GM12892 (cell line): ENCODE measurements at regions not wholly inside any gene's neighbourhood (a gene's known extent, or its start where the extent isn't known, plus 50 kb on each side); places are given as distances from the start of the nearest gene placed in this dataset.

Source experiments
- DNase-seq: peaks from one replicate; pipeline ENCODE4 v3.0.0; 2011; ENCODE audit not compliant: insufficient read length
- FAIRE-seq: peaks from 2 replicates; lab custom pipeline; 2011; peaks lifted over from hg19 to GRCh38; lab: Jason Lieb, UNC
- POLR2A ChIP-seq: IDR thresholded peaks from 2 replicates; pipeline ENCODE4 v1.6.1; 2011; ENCODE audit warnings: low read depth, low read length, control low read depth
- POLR2AphosphoS5 ChIP-seq: IDR thresholded peaks from 2 replicates; pipeline ENCODE4 v1.6.1; 2011; ENCODE audit warnings: low read depth, low read length, control low read depth
- TAF1 ChIP-seq: IDR thresholded peaks from 2 replicates; pipeline ENCODE4 v1.6.1; 2011; ENCODE audit warnings: low read depth, mild to moderate bottlenecking, control low read depth, low read length, borderline replicate concordance

GRCh38 chr7:18179093-18179492 lies 151.4 kb upstream of the PRPS1L1 start:
- FAIRE-seq (peak; percentile 30), DNase-seq (no peak)
- TF ChIP-seq TAF1 (no peak), POLR2AphosphoS5 (no peak), POLR2A (no peak)

- TF ChIP-seq POLR2A (no peak), TAF1 (no peak), POLR2AphosphoS5 (no peak)
- FAIRE-seq: no peak
- DNase-seq: no peak
These were observed 153.0 kb upstream of the PRPS1L1 start for GRCh38 chr7:18180685-18181084.

DNA sequence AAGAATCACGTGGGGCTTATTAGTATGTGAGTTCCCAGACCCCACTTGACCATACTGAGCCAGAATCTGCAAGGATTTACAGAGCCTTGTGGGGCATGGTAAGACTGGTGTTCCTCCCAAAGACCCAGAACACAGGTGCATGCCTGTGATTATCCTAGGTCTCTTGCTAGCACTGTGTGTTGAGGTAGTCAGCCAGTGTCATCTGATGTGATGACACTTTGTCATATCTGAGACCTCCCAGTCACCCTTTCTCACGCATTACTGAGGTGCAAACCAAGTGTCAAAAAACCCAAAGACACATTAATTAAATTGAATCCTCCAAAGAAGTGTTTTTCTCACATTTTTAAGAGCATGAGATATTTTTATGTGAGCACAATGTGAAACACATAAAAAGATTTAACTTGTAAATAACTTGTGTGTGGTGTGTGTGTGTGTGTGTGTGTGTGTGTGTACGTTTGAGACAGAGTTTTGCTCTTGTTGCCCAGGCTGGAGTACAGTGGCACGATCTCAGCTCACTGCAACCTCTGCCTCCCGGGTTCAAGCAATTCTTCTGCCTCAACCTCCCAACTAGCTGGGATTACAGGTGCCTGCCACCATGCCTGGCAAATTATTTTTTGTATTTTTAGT lies 162.0 kb upstream of the PRPS1L1 start:
- DNase-seq (no peak), FAIRE-seq (no peak)
- TF ChIP-seq POLR2A: no peak
- no peak for TF ChIP-seq TAF1
- TF ChIP-seq POLR2AphosphoS5: no peak

DNA sequence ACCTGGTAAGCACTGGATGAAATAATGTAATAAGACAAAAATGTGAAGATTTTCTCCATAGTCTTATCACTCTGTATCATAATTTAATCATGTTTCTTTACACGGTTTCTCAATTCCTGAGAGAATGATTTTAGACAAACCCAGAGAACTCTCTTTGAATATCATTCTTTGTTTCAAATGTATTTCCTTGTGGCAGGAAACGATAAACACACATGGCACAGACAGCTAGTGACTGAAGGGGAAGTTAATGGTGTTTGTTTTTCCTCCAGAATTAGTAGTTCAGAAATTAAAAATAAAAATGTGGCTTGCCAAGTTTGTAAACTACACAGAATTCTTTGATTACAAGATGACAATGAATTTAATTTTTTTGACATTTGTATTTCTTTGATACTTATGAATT lies 163.7 kb upstream of the PRPS1L1 start:
- TF ChIP-seq TAF1 (no peak), POLR2AphosphoS5 (no peak)
- no peak for DNase-seq
- FAIRE-seq: no peak

GRCh38 chr7:18191862-18192625 lies 164.4 kb upstream of the PRPS1L1 start:
- TF ChIP-seq POLR2AphosphoS5: no peak
- no peak for TF ChIP-seq POLR2A
- TF ChIP-seq TAF1: no peak
- FAIRE-seq: no peak
- no peak for DNase-seq

- FAIRE-seq (no peak), DNase-seq (no peak)
These were observed 167.0 kb upstream of the PRPS1L1 start for GRCh38 chr7:18194616-18195015.

DNA sequence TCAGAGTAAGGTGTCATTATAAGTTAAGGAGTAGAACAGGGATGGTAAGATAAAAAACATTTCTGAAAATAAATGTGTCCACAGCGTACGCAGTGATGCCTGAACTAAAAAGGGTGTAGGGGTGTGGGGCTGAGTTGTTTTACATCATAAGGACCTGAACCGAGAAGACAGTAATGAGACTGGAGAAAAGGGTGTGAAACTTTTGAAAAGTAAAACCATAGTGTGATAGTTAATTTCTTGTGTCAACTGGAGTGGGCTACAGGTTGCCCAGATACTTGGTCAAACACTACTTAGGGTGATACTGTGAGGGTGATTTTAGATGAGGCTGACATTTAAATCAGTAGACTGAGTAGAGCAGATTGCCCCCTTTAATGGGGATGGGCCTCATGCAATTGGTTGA lies 169.0 kb upstream of the PRPS1L1 start:
- TF ChIP-seq POLR2A (no peak), POLR2AphosphoS5 (no peak), TAF1 (no peak)
- no peak for DNase-seq
- no peak for FAIRE-seq

More at GRCh38 chr7:18194616-18195015, 167.0 kb upstream of the PRPS1L1 start:
- no peak for TF ChIP-seq TAF1
- TF ChIP-seq POLR2A: no peak
- TF ChIP-seq POLR2AphosphoS5: no peak

DNA sequence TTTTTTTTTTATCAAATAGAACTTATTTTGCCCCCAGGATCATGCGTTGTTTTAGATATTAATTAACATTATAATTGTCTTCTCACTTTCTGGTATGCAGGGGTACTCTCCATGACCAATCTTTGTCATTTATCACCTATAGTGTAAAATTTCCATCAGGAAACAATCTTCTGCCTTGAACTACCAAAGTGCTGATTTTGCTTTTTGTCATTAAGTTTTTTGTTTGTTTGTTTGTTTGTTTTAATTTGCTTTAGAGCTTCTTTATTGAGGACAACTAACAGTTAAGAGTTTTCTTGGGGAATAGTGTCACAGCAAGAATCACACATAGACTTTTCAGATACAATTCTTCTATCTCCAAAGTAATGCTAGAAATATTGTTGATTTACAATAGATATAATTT lies 171.2 kb upstream of the PRPS1L1 start:
- DNase-seq (no peak), FAIRE-seq (no peak)
- TF ChIP-seq TAF1: no peak
- no peak for TF ChIP-seq POLR2A
- TF ChIP-seq POLR2AphosphoS5: no peak

DNA sequence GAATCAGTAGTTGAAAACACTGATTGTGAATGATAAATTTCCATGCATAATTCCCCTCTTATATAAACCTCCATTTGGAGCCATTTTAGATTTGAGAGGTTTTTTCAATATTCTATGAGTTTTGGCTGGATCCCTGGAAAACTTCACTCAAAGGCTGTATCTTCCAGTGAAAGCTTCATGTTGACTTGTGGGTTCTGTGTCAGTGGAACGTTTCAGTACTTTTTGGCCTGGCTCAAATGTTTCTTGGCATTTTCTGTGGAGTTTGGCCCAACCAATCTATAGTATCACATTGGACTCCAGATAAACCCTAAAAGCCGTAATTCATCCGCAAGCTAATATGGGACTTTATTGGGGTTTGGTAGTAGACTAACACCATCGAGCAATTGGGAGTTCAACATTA lies 172.6 kb upstream of the PRPS1L1 start:
- DNase-seq (no peak), FAIRE-seq (no peak)
- TF ChIP-seq POLR2A (no peak), POLR2AphosphoS5 (no peak), TAF1 (no peak)

GRCh38 chr7:18200855-18201254 lies 173.2 kb upstream of the PRPS1L1 start:
- FAIRE-seq (no peak), DNase-seq (no peak)
- TF ChIP-seq POLR2A (no peak), POLR2AphosphoS5 (no peak), TAF1 (no peak)

GRCh38 chr7:18201350-18201749 lies 173.7 kb upstream of the PRPS1L1 start:
- FAIRE-seq: no peak
- DNase-seq: no peak
- TF ChIP-seq TAF1: no peak
- TF ChIP-seq POLR2AphosphoS5: no peak
- no peak for TF ChIP-seq POLR2A
